ENCODE measurements at regions not wholly inside any gene's neighbourhood (a gene's known extent, or its start where the extent isn't known, plus 50 kb on each side); places are given as distances from the start of the nearest gene placed in this dataset.
A peak's percentile ranks its signal among the peaks of the same experiment; 100 is the strongest.

GRCh38 chr22:27488456-27489177, 312.9 kb downstream of the MN1 start:
- H3K4me3 ChIP-seq (ENCODE audit: low read depth, low read length), result no peak overlapping the region
- TF ChIP-seq CTCF (IDR thresholded peaks at IDR 0.05; ENCODE audit: insufficient read depth, low read depth, low read length), result no peak
- no peak for DNase-seq (ENCODE audit: low read depth)

- no peak for TF ChIP-seq CTCF (IDR thresholded peaks at IDR 0.05; ENCODE audit: insufficient read depth, low read depth, low read length)
- H3K4me3 ChIP-seq (ENCODE audit: low read depth, low read length), result no peak overlapping the region
- DNase-seq (ENCODE audit: low read depth), result peak; percentile 38
These were observed 312.3 kb downstream of the MN1 start for GRCh38 chr22:27489178-27489675.

- no peak for DNase-seq (ENCODE audit: low read depth)
- TF ChIP-seq CTCF (IDR thresholded peaks at IDR 0.05; ENCODE audit: insufficient read depth, low read depth, low read length), result no peak
- H3K4me3 ChIP-seq (ENCODE audit: low read depth, low read length), result no peak overlapping the region
These were observed 311.5 kb downstream of the MN1 start for GRCh38 chr22:27490080-27490479.

- H3K4me3 ChIP-seq (ENCODE audit: low read depth, low read length), result no peak overlapping the region
- no peak for DNase-seq (ENCODE audit: low read depth)
- no peak for TF ChIP-seq CTCF (IDR thresholded peaks at IDR 0.05; ENCODE audit: insufficient read depth, low read depth, low read length)
These were observed 309.7 kb downstream of the MN1 start for GRCh38 chr22:27491888-27492287.

GRCh38 chr22:27492566-27493201, 308.9 kb downstream of the MN1 start:
- H3K4me3 ChIP-seq (ENCODE audit: low read depth, low read length), result no peak overlapping the region
- no peak for DNase-seq (ENCODE audit: low read depth)
- TF ChIP-seq CTCF (IDR thresholded peaks at IDR 0.05; ENCODE audit: insufficient read depth, low read depth, low read length), result no peak

- no peak for DNase-seq (ENCODE audit: low read depth)
- no peak overlapping the region for H3K4me3 ChIP-seq (ENCODE audit: low read depth, low read length)
- no peak for TF ChIP-seq CTCF (IDR thresholded peaks at IDR 0.05; ENCODE audit: insufficient read depth, low read depth, low read length)
These were observed 307.8 kb downstream of the MN1 start for GRCh38 chr22:27493796-27494195.

All from fibroblast of villous mesenchyme (primary cell).